Thyroid gland (tissue), 4 donors: ENCODE measurements at regions not wholly inside any gene's neighbourhood (a gene's known extent, or its start where the extent isn't known, plus 50 kb on each side); places are given as distances from the start of the nearest gene placed in this dataset.

Experiments used
- POLR2A ChIP-seq, 2 donors: fragments of 450-650 bp; IDR thresholded peaks; one replicate each; pipeline ENCODE4 v1.6.1; 2017; ENCODE audit warnings: antibody characterized with exemption in 2 of 2, mild to moderate bottlenecking in 2 of 2, moderate library complexity in 1 of 2
- TF ChIP-seq, protein P1 (sequence below), 6 experiments: fragments of 200-600 bp in 3 of 6; fragments of 450-650 bp in 3 of 6; sonication (generic) in 3 of 6; IDR thresholded peaks; one replicate each; pipeline ENCODE4 v1.5.1; 2016 to 2019; ENCODE audit warnings: antibody characterized with exemption in 6 of 6, mild to moderate bottlenecking in 2 of 6, inconsistent platforms in 1 of 6, moderate library complexity in 1 of 6

- TF ChIP-seq, protein P1, sequence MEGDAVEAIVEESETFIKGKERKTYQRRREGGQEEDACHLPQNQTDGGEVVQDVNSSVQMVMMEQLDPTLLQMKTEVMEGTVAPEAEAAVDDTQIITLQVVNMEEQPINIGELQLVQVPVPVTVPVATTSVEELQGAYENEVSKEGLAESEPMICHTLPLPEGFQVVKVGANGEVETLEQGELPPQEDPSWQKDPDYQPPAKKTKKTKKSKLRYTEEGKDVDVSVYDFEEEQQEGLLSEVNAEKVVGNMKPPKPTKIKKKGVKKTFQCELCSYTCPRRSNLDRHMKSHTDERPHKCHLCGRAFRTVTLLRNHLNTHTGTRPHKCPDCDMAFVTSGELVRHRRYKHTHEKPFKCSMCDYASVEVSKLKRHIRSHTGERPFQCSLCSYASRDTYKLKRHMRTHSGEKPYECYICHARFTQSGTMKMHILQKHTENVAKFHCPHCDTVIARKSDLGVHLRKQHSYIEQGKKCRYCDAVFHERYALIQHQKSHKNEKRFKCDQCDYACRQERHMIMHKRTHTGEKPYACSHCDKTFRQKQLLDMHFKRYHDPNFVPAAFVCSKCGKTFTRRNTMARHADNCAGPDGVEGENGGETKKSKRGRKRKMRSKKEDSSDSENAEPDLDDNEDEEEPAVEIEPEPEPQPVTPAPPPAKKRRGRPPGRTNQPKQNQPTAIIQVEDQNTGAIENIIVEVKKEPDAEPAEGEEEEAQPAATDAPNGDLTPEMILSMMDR (IDR thresholded peaks at IDR 0.05): no peak
- no peak for TF ChIP-seq POLR2A (IDR thresholded peaks at IDR 0.05)
Measured at GRCh38 chr4:112800001-112800400, 163.1 kb downstream of the LARP7 start.
